ENCODE measurements at regions not wholly inside any gene's neighbourhood (a gene's known extent, or its start where the extent isn't known, plus 50 kb on each side); places are given as distances from the start of the nearest gene placed in this dataset.

DNA sequence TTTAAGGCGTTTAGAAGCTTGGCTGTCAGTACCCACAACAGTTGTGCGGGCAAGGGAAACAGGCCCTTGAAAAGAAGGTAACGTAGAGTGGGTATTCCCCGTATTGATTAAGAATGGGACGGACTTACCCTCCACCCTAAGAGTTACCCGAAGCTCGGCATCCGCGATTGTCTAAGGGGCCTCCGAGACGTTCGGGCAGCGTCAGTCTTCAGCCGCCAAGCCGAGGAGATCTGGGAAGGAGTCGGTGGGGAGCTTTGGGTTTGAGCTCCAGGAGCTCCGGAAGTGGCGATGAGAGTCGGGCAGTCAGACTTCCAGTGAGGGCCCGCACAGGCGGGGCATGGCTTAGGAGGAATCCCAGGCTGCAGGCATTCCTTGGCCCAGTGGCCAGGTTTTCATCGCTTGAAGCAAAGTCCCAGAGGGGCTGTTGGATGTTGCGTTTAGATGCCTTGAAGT lies 748.2 kb upstream of the ADGRB3 start:
- Histone ChIP-seq H3K79me2 (ENCODE audit: control insufficient read depth, insufficient read depth, low read length) (no peaks in the 10 kb centered on the region), H3K4me1 (ENCODE audit: control insufficient read depth, extremely low read depth, insufficient read depth, low read length) (no peaks in the 10 kb centered on the region), H3K36me3 (ENCODE audit: control insufficient read depth in 2 of 2, extremely low read depth in 1 of 2, insufficient read depth in 2 of 2, low read length in 2 of 2) (no peaks in the 10 kb centered on the region), H3K4me2 (ENCODE audit: insufficient read depth, low read length) (no peak overlapping the region), H3K9me1 (replicated peaks; ENCODE audit: control insufficient read depth, extremely low read depth, insufficient read depth, low read length) (no peaks in the 10 kb centered on the region), H3K4me3 (replicated peaks in 1 of 3; ENCODE audit: insufficient read depth in 1 of 3, low read depth in 1 of 3, low read length in 3 of 3) (no peak overlapping the region), H3K27me3 (ENCODE audit: control insufficient read depth in 2 of 2, insufficient read depth in 2 of 2, low read length in 2 of 2) (no peaks in the 10 kb centered on the region), H4K20me1 (replicated peaks; ENCODE audit: control insufficient read depth, extremely low read depth, insufficient read depth, low read length) (no peaks in the 10 kb centered on the region), H3K9ac (replicated peaks; ENCODE audit: extremely low read depth, insufficient read depth, low read length) (no peak overlapping the region), H3K9me3 (replicated peaks; ENCODE audit: control insufficient read depth, insufficient read depth, low read length) (peaks cover 2% of the 10 kb centered on the region), H2AFZ (ENCODE audit: low read depth, low read length) (no peak overlapping the region), H3K27ac (ENCODE audit: insufficient read depth, low read depth, low read length) (no peak overlapping the region)
- dilution Hi-C loops (cut with MboI; ENCODE audit: extremely low pct_ligation_motif_present, low sequenced_read_pairs) = no loop called here
- FAIRE-seq (no peak), DNase-seq (ENCODE audit: low read depth, low spot score) (no peak)
- ChIA-PET POLR2A (no interaction called here), CTCF (no interaction called here)
- no peak for TF ChIP-seq JUN (IDR thresholded peaks at IDR 0.05; ENCODE audit: borderline replicate concordance, insufficient read depth, insufficient read length, low read depth)
- TF ChIP-seq, protein P1, sequence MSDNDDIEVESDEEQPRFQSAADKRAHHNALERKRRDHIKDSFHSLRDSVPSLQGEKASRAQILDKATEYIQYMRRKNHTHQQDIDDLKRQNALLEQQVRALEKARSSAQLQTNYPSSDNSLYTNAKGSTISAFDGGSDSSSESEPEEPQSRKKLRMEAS (IDR thresholded peaks at IDR 0.05; ENCODE audit: insufficient read depth, insufficient read length) = no peak
- no peak for TF ChIP-seq MYC (IDR thresholded peaks at IDR 0.05; ENCODE audit: low read depth, low read length)
- no peak for TF ChIP-seq GATA2 (IDR thresholded peaks at IDR 0.05; ENCODE audit: insufficient read depth, insufficient read length, low read depth, low read length)
- TF ChIP-seq FOS (IDR thresholded peaks at IDR 0.05; ENCODE audit: borderline replicate concordance, insufficient read depth, low read length) = no peak
- TF ChIP-seq, protein P2, sequence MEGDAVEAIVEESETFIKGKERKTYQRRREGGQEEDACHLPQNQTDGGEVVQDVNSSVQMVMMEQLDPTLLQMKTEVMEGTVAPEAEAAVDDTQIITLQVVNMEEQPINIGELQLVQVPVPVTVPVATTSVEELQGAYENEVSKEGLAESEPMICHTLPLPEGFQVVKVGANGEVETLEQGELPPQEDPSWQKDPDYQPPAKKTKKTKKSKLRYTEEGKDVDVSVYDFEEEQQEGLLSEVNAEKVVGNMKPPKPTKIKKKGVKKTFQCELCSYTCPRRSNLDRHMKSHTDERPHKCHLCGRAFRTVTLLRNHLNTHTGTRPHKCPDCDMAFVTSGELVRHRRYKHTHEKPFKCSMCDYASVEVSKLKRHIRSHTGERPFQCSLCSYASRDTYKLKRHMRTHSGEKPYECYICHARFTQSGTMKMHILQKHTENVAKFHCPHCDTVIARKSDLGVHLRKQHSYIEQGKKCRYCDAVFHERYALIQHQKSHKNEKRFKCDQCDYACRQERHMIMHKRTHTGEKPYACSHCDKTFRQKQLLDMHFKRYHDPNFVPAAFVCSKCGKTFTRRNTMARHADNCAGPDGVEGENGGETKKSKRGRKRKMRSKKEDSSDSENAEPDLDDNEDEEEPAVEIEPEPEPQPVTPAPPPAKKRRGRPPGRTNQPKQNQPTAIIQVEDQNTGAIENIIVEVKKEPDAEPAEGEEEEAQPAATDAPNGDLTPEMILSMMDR (IDR thresholded peaks at IDR 0.05; ENCODE audit: extremely low read depth in 1 of 2, insufficient read depth in 1 of 2, low read depth in 1 of 2, low read length in 2 of 2) = no peak
- no peak for TF ChIP-seq EZH2 (IDR thresholded peaks at IDR 0.05; ENCODE audit: borderline replicate concordance, low read depth, low read length, severe bottlenecking)
- no peak for TF ChIP-seq POLR2AphosphoS5 (IDR thresholded peaks at IDR 0.05; ENCODE audit: insufficient read depth, low read depth, low read length)
- TF ChIP-seq POLR2A (IDR thresholded peaks at IDR 0.05; ENCODE audit: low read depth, low read length) = no peak
- BruUV-seq (replicated peaks) = no TSS peak
- intact Hi-C loops (cut with micrococcal nuclease) = no loop called here

Measured in endothelial cell of umbilical vein (primary cell).